ENCODE measurements at regions not wholly inside any gene's neighbourhood (a gene's known extent, or its start where the extent isn't known, plus 50 kb on each side); places are given as distances from the start of the nearest gene placed in this dataset.
"Not testable (repeated sequence)": the region's sequence is repeated elsewhere in the genome, so short reads cannot be mapped to it uniquely, and the experiment has no call there.

GRCh38 chr16:34802396-34802795, 1343.0 kb downstream of the TP53TG3F start:
- Histone ChIP-seq H3K36me3 (no peaks in the 10 kb centered on the region), H3K9ac (no peak overlapping the region), H3K9me3 (ENCODE audit: low read depth) (peaks cover 6% of the 10 kb centered on the region), H3K4me1 (no peaks in the 10 kb centered on the region), H3K27me3 (no peaks in the 10 kb centered on the region), H2AFZ (replicated peaks) (no peak overlapping the region), H4K20me1 (ENCODE audit: low read depth) (no peaks in the 10 kb centered on the region), H3K79me2 (ENCODE audit: low read depth) (no peaks in the 10 kb centered on the region), H3K27ac (no peak overlapping the region), H3K4me2 (no peak overlapping the region), H3K4me3 (no peak overlapping the region), H3F3A (ENCODE audit: low read depth) (no peaks in the 10 kb centered on the region)
- Mint-ChIP-seq H3K36me3 (no peaks in the 10 kb centered on the region), H3K27ac (no peak overlapping the region), H3K27me3 (ENCODE audit: insufficient read depth, low read depth) (no peaks in the 10 kb centered on the region), H3K4me1 (no peaks in the 10 kb centered on the region), H3K4me3 (no peak overlapping the region), H3K9me3 (peaks cover 25% of the 10 kb centered on the region)
- DNase-seq (ENCODE audit: low spot score), result no peak
- TF ChIP-seq CTCF (IDR thresholded peaks at IDR 0.05) (no peak), EZH2 (IDR thresholded peaks at IDR 0.05) (no peak), EZH2phosphoT487 (IDR thresholded peaks at IDR 0.05) (no peak)

- no peak overlapping the region for H2AFZ ChIP-seq (replicated peaks)
- H3K27me3 ChIP-seq, result no peaks in the 10 kb centered on the region
- H3K9ac ChIP-seq, result no peak overlapping the region
- H3K79me2 ChIP-seq (ENCODE audit: low read depth), result no peaks in the 10 kb centered on the region
- no peak overlapping the region for H3K4me3 Mint-ChIP-seq
- no peak for DNase-seq (ENCODE audit: low spot score)
- no peaks in the 10 kb centered on the region for H3K36me3 Mint-ChIP-seq
- H3K4me3 ChIP-seq, result no peak overlapping the region
- no peaks in the 10 kb centered on the region for H3F3A ChIP-seq (ENCODE audit: low read depth)
- H3K36me3 ChIP-seq, result no peaks in the 10 kb centered on the region
- H3K4me1 Mint-ChIP-seq, result no peaks in the 10 kb centered on the region
- peaks cover 25% of the 10 kb centered on the region for H3K9me3 Mint-ChIP-seq
- H3K9me3 ChIP-seq (ENCODE audit: low read depth), result peaks cover 12% of the 10 kb centered on the region
- no peaks in the 10 kb centered on the region for H3K27me3 Mint-ChIP-seq (ENCODE audit: insufficient read depth, low read depth)
- no peak overlapping the region for H3K27ac ChIP-seq
- TF ChIP-seq EZH2 (IDR thresholded peaks at IDR 0.05), result no peak
- TF ChIP-seq CTCF (IDR thresholded peaks at IDR 0.05), result no peak
- TF ChIP-seq EZH2phosphoT487 (IDR thresholded peaks at IDR 0.05), result no peak
- no peak overlapping the region for H3K27ac Mint-ChIP-seq
- no peaks in the 10 kb centered on the region for H4K20me1 ChIP-seq (ENCODE audit: low read depth)
- no peaks in the 10 kb centered on the region for H3K4me1 ChIP-seq
- no peak overlapping the region for H3K4me2 ChIP-seq
These were observed 1343.6 kb downstream of the TP53TG3F start for GRCh38 chr16:34802848-34803599.

GRCh38 chr16:34803683-34804416, 1344.4 kb downstream of the TP53TG3F start:
- Histone ChIP-seq H3F3A (ENCODE audit: low read depth) (no peaks in the 10 kb centered on the region), H3K27me3 (no peaks in the 10 kb centered on the region), H4K20me1 (ENCODE audit: low read depth) (no peaks in the 10 kb centered on the region), H3K27ac (no peak overlapping the region), H3K9ac (no peak overlapping the region), H3K36me3 (no peaks in the 10 kb centered on the region), H2AFZ (replicated peaks) (no peak overlapping the region), H3K79me2 (ENCODE audit: low read depth) (no peaks in the 10 kb centered on the region), H3K4me1 (no peaks in the 10 kb centered on the region), H3K4me3 (no peak overlapping the region), H3K4me2 (no peak overlapping the region), H3K9me3 (ENCODE audit: low read depth) (peaks cover 11% of the 10 kb centered on the region)
- Mint-ChIP-seq H3K4me3 (no peak overlapping the region), H3K27ac (no peak overlapping the region), H3K27me3 (ENCODE audit: insufficient read depth, low read depth) (no peaks in the 10 kb centered on the region), H3K36me3 (no peaks in the 10 kb centered on the region), H3K9me3 (peaks cover 25% of the 10 kb centered on the region), H3K4me1 (no peaks in the 10 kb centered on the region)
- TF ChIP-seq EZH2 (IDR thresholded peaks at IDR 0.05) (no peak), EZH2phosphoT487 (IDR thresholded peaks at IDR 0.05) (no peak), CTCF (IDR thresholded peaks at IDR 0.05) (no peak)
- no peak for DNase-seq (ENCODE audit: low spot score)

- peaks cover 16% of the 10 kb centered on the region for H3K9me3 Mint-ChIP-seq
- H3K4me3 ChIP-seq; H3K79me2 ChIP-seq (ENCODE audit: low read depth); H3F3A ChIP-seq (ENCODE audit: low read depth); H3K27me3 Mint-ChIP-seq (ENCODE audit: insufficient read depth, low read depth); H3K36me3 ChIP-seq; H3K9ac ChIP-seq; H3K27ac Mint-ChIP-seq; H3K27me3 ChIP-seq; H3K4me1 Mint-ChIP-seq; DNase-seq (ENCODE audit: low spot score); H3K4me1 ChIP-seq; H3K4me3 Mint-ChIP-seq; H3K4me2 ChIP-seq; H4K20me1 ChIP-seq (ENCODE audit: low read depth); H3K36me3 Mint-ChIP-seq; H2AFZ ChIP-seq (replicated peaks); H3K27ac ChIP-seq: not testable (repeated sequence)
- H3K9me3 ChIP-seq (ENCODE audit: low read depth), result peaks cover 11% of the 10 kb centered on the region
These were observed 1347.7 kb downstream of the TP53TG3F start for GRCh38 chr16:34806992-34807644.

GRCh38 chr16:34807844-34808243, 1348.4 kb downstream of the TP53TG3F start:
- not testable (repeated sequence) for H3K4me3 Mint-ChIP-seq; H3F3A ChIP-seq (ENCODE audit: low read depth); H3K9ac ChIP-seq; H3K79me2 ChIP-seq (ENCODE audit: low read depth); H3K27ac ChIP-seq; H3K4me3 ChIP-seq; H3K36me3 ChIP-seq; H3K27me3 Mint-ChIP-seq (ENCODE audit: insufficient read depth, low read depth); H3K27ac Mint-ChIP-seq; H3K27me3 ChIP-seq; H3K4me2 ChIP-seq; H3K4me1 ChIP-seq; DNase-seq (ENCODE audit: low spot score); H4K20me1 ChIP-seq (ENCODE audit: low read depth); H3K4me1 Mint-ChIP-seq; H2AFZ ChIP-seq (replicated peaks); H3K36me3 Mint-ChIP-seq
- H3K9me3 Mint-ChIP-seq, result peaks cover 16% of the 10 kb centered on the region
- H3K9me3 ChIP-seq (ENCODE audit: low read depth), result peaks cover 11% of the 10 kb centered on the region
